HG02571 (cell line): ENCODE measurements at regions not wholly inside any gene's neighbourhood (a gene's known extent, or its start where the extent isn't known, plus 50 kb on each side); places are given as distances from the start of the nearest gene placed in this dataset.

Experiments
- ATAC-seq: cut with Tn5 transposase; IDR thresholded peaks from one replicate; pipeline ENCODE4 v1.9.1; 2021; ENCODE audit warnings: mild to moderate bottlenecking, moderate library complexity; ENCODE audit not compliant: unreplicated experiment

DNA sequence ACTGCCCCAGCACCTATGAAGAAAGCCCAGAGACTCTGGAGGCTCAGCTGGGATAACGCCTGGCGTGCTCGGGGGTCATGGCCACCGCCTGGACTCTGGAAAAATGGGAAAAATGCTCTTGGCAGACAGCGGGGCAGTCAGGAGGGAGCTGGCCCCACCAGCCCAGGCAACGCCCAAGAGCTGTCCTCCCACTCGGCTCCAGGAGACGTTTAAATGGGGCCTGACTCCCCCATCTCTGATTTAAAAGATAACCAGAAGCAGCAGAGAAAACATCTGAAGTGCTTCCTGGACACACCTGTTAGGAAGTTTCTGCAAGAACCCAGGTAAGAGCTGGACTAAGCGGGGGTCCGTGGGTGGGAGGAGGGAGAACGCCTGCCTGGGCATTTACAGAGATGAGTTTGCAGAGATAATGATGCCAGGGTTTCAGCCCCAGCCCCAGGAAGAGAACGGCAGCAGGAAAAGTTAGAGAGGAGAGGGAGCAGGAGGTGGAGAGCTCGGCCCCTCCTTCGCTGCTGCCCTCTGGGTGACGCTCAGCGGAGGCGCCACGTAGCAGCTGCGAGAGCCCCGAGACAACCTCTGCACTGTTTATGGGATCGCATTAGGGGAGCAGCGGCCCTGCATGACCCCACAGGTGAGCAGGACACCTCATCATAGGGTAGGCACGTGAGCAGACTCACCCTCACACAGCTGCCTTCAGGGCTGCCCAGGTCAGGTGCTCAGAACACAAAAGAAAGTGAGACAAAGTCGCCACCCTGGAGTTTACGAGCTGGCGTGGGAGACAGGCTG lies 83.5 kb upstream of the INSIG1 start:
- ATAC-seq = no peak

DNA sequence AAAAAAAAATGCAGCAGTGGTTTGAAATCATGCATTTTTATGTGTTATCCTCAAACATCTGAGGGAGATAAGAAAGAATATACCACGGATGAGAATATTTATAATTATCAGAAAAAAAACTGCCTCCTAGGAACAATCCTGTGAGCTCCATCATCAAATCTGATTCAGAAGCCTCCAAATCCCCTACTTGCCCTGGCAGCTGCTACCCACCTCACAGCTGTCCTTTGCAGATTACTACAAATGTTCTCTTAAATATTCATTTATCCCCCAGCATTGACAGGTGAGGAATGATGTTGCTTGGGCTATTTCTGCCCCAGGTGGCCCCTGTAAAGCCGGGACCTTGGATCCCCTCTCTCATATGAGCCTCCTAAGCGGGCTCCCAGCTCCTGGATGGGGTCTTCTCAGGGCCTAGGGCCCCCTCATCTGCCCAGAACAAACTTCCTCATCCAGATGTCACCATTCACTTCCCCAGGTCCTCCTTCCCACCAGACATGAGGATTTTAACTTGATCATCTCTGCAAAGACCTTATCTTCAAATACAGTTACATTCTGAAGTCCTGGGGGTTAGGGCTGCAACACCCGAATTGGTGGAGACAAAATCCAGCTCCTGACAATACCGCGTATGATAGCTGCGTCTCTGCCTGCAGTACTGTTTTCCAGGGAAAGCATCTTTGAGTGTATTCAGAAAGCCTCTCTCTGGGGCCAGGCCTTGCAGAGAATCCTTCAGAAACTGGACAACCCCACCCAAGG lies 81.9 kb upstream of the INSIG1 start:
- no peak for ATAC-seq

DNA sequence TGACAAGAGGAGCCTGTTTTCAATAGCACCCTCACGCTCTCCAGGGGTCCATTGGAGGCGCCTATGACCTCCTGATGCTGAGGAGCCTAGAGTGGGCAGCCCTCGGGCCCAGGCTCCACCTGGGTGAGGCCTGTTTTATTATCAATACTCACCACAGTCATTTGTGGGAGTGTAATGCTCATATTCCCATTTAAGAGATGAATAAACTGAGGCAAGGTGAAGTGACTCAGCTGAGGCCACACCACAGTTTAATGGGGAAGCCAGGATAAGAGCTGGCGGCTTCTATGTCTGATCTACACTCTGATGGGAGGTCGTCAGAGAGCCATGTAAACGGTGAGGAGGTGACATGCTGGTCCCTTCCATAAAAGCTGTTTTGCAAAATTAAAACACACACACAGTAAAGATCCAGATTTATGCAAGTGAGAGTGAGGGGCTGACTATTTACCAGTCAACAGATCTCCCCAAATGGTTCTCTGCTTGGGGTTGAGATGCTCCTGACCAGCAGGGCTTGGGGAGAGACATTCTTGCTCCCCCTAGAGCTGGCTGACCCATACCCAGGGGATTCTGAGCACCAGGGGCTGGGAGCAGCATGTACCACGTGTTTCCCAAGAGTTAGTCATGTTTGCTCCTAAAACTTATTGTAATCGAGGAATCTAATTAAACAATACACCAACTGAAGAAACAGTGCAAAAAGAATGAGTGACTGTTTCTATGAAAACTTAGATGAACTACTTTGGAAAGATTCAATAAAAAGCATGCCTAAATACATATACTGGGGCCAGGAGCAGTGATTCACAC lies 81.0 kb upstream of the INSIG1 start:
- ATAC-seq = no peak

DNA sequence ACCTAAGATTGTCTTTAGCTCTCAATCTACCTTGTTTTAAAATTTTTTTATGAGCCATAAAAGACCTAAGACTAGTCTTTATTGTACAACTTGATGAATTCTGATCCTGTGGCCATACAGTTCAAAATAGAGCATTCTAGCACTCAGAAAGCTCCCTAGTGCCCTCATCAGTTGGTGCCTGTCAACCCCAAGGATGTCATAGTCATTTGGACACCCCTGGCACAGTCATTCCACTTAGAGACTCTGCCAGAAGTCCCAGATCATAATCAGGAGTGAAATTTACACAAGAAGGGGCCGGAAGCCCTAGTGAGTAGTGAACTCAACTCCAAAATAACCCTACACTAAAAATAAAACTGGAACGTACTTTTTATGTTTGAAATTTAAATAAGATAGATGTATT lies 80.0 kb upstream of the INSIG1 start:
- no peak for ATAC-seq

DNA sequence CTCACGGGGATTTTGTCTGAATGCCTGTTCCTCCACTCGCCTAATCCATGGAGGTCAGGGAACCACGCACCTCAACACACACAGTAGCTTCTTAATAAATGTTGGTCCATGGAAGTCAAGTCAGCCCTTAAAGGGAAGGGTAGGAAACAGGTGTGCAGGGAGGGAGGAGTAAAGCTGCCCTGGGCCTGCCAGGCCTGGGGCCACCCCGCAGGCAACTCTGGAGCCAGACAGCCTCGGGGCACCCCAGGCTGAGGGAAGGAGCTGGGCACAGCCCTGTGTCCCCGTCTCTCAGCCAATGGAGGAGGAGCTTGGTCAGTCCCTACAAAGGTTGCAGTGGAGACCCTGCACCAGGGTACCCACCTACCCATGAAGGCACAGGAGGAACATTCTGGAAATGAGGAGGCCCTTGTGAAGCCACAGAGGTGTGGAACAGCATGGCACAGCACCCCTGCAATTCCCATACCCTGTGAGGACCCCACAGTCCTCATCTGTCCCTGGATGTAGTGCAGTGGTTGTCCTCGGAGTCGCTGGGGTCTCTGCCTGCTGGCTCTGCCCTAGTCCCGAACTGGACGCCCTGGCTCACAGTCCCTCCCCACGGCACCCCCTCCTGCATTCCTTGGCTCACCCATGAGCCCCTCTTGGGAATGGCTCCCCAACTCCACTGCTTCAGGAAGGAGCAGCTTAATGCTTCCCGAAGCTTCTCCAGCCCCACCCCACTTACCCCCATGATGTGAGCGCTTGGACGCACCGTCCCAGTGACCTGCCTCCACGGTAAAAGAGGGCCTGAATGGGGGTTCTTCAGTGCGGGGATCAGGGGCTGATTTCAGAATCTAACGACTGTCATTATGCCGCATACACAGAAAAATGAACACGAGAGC lies 79.2 kb upstream of the INSIG1 start:
- ATAC-seq = no peak

DNA sequence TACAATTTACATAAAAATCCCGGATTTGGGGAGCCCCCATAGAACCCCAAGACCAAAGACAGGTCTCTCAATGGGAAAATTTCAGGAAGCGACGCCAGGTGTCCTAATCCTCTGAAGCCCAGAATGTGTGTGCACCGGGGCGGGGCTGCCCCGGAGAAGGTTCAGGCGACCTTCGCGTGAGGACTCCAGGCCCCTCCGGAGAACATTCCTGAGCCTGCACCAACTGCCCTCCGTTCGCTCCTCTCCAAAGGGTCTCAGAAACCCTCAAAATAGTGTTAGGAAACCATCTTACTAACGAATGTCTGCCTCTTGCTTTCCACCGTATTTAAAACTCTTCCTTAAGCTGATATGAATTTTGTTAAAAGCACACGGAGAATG lies 78.5 kb upstream of the INSIG1 start:
- ATAC-seq = no peak

DNA sequence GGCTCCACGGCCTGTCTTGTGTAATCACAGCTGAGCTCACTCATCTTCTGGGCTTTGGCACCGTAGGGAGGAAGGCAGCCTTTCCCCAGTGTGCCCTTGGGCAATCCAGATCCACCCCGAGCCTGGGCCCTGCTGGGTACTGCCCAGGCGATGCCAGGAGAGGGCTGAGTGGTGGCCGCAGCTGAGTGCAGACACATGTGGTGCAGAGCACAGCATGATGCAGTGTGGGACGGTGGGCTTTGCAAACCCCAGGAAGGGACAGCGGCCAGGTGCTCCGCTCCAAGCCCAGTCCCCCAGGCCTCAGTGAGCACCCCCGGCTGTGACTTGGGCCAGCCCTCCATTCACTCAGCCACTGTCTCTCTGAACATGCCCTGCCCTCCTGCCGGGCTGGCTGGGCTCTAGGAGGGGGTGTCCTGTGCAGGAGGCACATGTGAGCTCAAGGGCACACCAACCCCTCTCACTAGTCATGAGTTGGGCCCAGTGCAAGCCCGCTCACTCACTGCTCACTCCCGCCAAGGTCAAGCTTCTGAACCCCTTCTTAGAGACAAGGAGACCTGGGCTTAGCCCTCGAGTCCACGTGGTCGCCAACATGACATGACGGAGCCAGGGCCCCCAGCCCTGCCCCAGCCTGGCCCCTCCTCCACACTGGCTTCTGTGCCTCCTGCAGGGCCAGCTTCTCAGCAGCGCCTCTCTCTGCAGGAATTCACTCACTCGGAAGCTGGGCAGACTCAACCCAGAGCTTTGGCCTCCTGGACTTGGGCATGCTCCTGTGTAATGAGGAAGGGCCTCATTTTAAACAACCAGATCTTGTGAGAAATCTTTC lies 77.5 kb upstream of the INSIG1 start:
- no peak for ATAC-seq

DNA sequence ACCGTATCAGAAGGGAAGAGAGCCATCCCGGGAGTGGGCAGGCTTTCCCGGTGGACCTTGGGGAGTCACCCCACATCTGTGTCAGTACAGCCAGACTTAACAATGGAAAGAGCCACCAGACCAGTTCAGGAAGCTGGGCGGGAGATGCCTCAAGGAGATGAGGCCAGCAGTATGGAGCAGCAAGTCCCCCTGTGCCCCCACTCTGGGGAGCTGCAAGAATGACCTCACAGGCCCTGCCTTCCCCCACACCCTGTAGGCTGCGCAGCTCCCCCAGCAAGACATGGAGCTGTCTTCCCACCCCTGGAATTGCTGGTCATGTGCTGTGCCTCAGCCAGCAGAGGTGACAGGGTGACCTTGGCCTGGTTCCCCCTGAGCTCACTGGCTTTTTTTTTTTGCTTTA lies 76.8 kb upstream of the INSIG1 start:
- no peak for ATAC-seq

DNA sequence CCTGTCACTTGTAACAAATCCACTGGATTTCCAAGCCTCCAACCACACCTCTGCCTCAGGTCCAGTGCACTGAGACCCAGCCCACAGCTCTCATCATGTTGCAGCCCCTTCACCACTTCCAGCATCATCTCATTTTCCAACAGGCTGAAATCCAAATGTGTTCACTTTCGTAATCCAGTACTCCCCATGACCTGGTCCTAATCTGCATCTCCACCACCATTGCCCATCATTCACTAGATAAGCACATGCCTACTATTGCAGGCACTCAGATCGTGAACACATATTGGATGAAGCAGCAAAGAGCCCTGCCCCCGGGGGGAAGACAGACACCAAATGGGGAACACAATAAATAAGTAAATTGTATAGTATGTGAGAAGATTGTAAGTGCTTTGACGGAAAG lies 76.1 kb upstream of the INSIG1 start:
- no peak for ATAC-seq

DNA sequence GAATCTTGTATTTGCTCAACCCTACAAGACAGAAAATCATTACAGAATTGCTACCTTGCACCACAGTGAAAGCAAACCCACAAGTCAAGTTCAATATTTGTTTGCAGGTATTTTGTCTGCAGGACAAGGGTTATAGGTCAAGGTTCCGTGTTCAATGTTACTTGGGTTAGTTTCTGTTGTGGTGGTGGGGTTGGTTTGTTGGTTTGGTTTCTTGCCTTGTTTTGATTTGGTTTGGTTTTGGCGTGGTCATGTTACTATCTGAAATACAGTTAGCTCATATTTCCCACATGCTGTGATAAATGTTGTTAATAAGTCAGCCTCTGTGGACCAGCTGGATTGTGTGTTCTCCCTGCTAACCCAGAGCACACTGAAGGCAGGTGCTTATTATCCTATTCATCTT lies 75.6 kb upstream of the INSIG1 start:
- ATAC-seq = no peak

DNA sequence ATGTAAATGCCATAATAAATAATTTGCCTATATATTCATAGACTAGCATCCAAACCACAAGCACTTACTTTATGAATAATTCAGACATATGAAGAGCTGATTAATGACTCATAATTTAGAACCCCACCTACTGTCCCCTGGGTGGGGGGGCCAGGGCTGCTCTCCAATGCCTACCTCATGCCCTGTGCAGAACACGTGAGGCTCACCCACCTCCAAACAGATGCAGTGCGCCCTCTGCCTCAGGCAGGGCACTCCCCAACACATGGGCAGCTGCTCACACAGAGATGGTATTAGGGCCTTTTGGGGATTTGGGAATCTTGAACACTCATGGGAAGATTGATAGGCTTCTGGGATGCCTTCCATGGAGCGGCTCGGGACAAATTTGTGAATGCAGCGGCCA lies 75.1 kb upstream of the INSIG1 start:
- ATAC-seq = no peak

DNA sequence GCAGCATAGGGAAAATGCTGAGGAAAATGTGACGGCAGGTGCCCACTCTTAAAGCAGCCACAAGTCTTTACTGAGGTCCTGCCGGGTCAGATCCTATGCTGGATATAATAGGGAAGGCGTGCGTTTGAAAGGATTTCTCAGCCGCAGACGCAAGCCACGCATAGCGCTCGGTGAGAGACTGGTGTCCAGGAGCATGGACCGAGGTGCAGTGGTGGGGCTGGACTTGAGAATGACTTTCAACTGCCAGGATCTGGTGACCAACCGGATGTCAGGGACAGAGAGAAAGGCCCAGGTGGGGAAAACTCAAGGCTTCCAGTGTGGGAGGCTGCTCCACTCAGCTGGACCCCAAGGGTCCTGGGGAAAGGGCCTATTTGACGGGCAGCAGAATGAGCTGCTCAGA lies 74.7 kb upstream of the INSIG1 start:
- no peak for ATAC-seq

DNA sequence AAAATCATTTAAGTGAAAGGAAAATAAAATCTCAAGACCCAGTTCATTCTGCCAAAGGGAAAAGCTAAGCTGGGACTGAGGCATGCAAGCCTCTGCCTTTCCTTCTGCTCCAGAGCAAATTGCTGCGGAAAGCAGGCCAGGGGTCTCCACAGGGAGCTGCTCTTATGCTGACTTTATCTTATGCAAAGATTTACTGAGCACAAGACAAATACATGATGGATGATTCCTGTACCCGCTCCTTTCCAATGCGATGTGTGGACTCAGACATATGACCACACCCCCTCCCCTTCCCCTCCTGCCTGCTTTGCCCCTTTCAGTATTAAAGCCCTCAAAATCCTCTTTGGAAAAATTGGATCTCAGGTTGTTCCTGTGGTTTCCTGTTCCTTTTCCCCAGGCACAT lies 74.2 kb upstream of the INSIG1 start:
- ATAC-seq = no peak

DNA sequence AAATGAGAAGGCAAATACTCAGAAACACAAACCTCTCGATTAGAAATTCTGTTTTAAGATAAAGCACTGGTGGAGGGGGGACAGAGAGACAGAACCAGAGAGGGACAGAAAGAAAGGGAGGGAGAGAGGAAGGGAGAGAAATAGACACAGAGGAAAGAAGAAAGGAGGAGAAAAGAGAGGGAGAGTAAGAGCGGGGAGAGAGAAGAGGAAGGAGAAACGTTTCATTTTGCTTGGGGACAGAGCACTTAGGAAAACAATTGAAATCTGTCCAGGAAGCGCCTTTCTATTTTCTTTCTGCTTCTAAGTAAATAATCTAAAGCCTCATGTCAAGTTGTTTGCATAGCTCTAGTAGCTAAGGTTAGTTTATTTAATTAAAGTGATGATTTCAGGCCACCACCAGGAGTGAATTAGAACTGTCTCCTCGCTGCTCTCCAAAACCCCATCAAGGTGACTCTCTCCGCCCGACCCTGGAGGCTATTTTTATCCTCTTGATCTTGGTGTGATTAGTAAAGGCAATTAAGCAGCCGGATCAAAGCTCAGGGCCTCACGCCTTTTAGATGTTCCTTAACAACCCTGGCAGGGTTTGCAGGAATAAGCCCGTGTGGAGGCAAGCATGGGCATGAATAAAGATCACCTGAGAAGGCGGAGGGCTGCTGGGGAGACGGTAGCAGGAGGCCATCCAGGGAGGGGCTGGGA lies 73.4 kb upstream of the INSIG1 start:
- ATAC-seq = no peak

DNA sequence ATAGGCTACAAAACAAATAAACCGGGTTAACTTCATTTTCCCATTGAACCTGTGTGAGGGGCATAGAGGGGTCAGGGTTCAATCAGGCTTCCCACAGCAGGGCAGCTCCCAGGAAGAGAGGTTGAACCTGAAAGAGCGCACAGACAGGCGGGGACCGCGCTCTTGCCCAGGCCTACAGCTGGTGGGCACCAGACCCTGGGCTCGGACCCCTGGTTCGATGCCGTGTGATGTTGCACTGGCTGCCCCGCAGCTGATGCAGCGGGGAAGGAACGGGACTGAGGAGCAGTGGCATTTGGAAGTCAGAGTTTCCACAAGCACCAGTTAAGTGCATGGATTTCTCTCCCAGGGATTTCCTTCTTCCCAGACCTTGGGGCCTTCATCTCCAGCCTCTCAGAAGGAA lies 72.6 kb upstream of the INSIG1 start:
- ATAC-seq = no peak

DNA sequence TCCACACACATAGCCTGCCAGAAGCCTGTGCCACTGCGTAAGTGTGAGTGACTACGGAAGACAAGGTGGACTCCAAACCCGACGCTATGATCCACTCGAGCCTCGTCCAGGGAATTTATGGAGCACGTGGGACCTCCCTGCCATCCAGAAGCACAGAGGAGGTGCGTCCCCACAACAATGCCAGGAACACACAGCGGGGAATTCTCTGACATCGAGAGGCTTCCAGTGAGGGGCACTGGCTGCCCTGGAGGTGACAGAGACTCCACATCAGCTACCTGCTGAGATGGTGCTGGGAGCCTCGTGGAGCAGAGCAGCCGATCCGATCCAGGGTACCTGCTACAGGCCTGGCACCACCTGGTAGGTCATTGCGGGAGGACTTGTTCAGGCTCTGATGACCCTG lies 72.2 kb upstream of the INSIG1 start:
- no peak for ATAC-seq

DNA sequence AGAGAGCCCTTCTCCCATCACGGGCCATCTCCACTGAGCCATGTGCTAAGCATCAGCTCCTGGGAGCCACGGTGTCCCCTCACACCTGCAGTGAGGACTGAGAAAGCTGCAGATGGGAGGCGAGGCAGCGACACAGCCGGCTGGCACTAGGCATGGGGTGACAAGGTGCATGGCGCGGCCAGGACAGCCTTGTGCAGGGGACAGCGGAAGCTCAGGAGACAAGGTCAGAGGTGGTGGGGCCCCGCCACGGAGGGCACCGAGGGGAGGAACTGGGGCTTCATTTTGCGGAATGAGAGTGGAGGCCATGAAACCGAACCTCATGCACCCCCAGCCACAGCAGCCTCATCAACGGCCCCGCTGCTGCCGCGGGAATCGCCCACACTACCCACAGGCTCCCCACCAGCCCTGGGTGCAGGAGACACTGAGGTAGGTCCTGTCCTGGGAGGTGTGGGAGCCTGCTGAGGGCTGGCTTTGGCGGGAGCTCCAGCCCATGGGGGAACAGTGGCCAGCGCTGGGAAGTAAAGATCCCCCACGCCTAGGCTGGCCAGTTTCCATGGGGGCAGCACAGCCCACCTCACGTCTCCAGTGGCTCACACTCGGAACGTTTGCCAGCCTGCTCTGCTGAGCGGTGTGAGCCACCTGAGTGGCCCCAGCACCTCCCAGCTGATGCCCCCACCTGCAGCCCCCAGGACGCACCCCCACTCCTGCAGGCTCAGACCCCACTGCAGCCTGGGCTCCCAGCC lies 71.2 kb upstream of the INSIG1 start:
- no peak for ATAC-seq

DNA sequence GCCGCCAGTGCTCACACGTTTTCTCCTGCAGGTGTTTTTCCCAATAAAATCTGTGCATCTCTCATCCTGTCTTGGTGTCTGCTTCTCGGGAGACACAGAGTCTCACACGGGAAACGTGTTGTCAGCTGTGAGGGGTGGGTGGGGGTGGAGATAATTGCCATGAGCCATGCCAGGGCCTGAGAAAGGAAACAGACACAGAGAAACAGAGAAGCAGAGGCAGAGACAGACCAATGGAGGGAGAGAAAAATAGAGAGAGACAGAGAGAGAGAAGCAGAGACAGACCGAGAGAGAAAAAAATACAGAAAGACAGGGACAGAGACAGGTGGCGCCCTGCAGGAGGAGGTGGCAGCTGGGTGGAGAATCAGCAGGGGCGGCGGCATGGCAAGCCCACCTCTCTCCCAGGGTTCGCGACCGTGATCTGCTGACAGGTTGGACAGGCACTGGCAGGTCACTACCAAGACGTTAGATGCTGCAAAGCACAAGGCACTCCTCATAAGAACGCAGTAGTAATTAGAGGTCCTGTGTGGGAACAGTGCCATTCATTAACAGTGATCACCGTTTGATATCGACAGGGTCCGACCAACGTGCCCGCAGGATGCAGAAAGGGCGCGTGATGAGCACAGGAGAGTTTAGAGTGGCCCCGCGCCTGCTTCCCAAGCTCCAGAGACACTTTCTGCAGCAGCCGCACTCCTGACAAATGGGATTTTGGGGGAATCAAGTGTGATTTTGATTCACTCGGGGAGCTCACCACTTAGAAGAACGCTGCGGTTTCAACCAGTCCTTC lies 70.5 kb upstream of the INSIG1 start:
- no peak for ATAC-seq
